ENCODE measurements at regions not wholly inside any gene's neighbourhood (a gene's known extent, or its start where the extent isn't known, plus 50 kb on each side); places are given as distances from the start of the nearest gene placed in this dataset.
"Not testable (repeated sequence)": the region's sequence is repeated elsewhere in the genome, so short reads cannot be mapped to it uniquely, and the experiment has no call there.

- TF ChIP-seq POLR2A, EP300 (IDR thresholded peaks at IDR 0.05): not testable (repeated sequence)
Measured at GRCh38 chr14:105741707-105742530, 215.5 kb downstream of the TMEM121 start.
